Skeletal muscle satellite cell (primary cell): ENCODE measurements at regions not wholly inside any gene's neighbourhood (a gene's known extent, or its start where the extent isn't known, plus 50 kb on each side); places are given as distances from the start of the nearest gene placed in this dataset.

ENCODE experiments used
- H3K27me3 ChIP-seq: 2 replicates; pipeline ENCODE4 v1.7.0; 2013; ENCODE audit warnings: low read length; ENCODE audit not compliant: control insufficient read depth, insufficient read depth
- H3K36me3 ChIP-seq: 2 replicates; pipeline ENCODE4 v1.7.0; 2013; ENCODE audit warnings: mild to moderate bottlenecking, control low read depth, low read length; ENCODE audit not compliant: insufficient read depth
- H3K4me1 ChIP-seq: 2 replicates; pipeline ENCODE4 v1.7.0; 2013; ENCODE audit warnings: low read length; ENCODE audit not compliant: control insufficient read depth, insufficient read depth
- H3K4me2 ChIP-seq: 2 replicates; pipeline ENCODE4 v1.7.0; 2013; ENCODE audit warnings: mild to moderate bottlenecking, low read length
- H3K4me3 ChIP-seq: 2 replicates; pipeline ENCODE4 v1.7.0; 2013; ENCODE audit warnings: low read length
- H3K9ac ChIP-seq: 2 replicates; pipeline ENCODE4 v1.7.0; 2013; ENCODE audit warnings: mild to moderate bottlenecking, low read depth, low read length, moderate library complexity
- H3K9me3 ChIP-seq: replicated peaks from 2 replicates; pipeline ENCODE4 v1.7.0; 2013; ENCODE audit warnings: mild to moderate bottlenecking, control low read depth, low read length

- Histone ChIP-seq H3K27me3 (no peaks in the 10 kb centered on the region), H3K9ac (no peak overlapping the region), H3K36me3 (no peaks in the 10 kb centered on the region), H3K4me3 (no peak overlapping the region), H3K4me1 (no peaks in the 10 kb centered on the region), H3K4me2 (no peak overlapping the region), H3K9me3 (no peaks in the 10 kb centered on the region)
Observed at GRCh38 chr2:195472501-195473234, 184.4 kb upstream of the SLC39A10 start.

GRCh38 chr2:195471807-195472206 lies 185.2 kb upstream of the SLC39A10 start:
- H3K4me1 ChIP-seq, result no peaks in the 10 kb centered on the region
- no peak overlapping the region for H3K4me3 ChIP-seq
- no peak overlapping the region for H3K4me2 ChIP-seq
- no peak overlapping the region for H3K9ac ChIP-seq
- H3K36me3 ChIP-seq, result no peaks in the 10 kb centered on the region
- no peaks in the 10 kb centered on the region for H3K27me3 ChIP-seq
- H3K9me3 ChIP-seq, result no peaks in the 10 kb centered on the region

DNA sequence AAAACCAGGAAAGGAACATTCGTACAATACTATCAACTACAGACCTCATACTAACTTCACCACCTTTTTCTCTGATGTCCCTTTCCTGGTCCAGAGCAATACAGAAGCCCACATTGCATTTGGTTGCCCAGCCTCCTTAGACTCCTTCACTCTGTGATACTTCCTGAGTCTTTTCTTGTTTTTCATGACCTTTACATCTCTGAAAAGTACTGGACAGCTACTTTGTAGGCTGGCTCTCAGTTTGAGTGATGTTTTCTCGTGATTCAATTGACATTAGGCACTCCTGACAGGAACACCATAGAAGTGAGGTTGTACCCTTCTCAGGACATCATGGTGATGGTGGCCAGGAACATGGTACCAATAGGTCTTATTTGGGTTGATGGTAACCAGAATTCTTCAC lies 185.9 kb upstream of the SLC39A10 start:
- Histone ChIP-seq H3K27me3 (no peaks in the 10 kb centered on the region), H3K36me3 (no peaks in the 10 kb centered on the region), H3K9ac (no peak overlapping the region), H3K4me1 (no peaks in the 10 kb centered on the region), H3K4me3 (no peak overlapping the region), H3K4me2 (no peak overlapping the region), H3K9me3 (no peaks in the 10 kb centered on the region)

DNA sequence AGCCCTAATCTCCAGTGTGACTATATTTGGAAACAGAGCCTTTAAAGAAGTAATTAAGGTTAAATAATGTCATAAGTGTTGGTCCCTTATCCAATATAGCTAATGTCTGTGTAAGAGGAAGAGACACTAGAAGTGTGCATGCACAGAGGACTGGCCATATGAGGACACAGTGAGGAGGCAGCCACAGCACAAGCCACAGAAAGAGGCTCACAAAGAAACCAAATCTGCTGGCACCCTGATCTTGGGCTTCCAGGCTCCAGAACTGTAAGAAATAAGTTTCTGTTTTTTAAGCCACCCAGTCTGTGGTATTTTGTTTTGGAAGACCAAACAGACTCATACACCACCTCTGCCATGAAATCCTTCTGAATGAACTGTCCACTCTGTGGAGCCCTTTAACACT lies 186.4 kb upstream of the SLC39A10 start:
- H3K9me3 ChIP-seq, result no peaks in the 10 kb centered on the region
- no peak overlapping the region for H3K4me2 ChIP-seq
- H3K27me3 ChIP-seq, result no peaks in the 10 kb centered on the region
- no peak overlapping the region for H3K4me3 ChIP-seq
- H3K36me3 ChIP-seq, result no peaks in the 10 kb centered on the region
- no peak overlapping the region for H3K9ac ChIP-seq
- H3K4me1 ChIP-seq, result no peaks in the 10 kb centered on the region

- no peaks in the 10 kb centered on the region for H3K27me3 ChIP-seq
Observed at GRCh38 chr2:195468771-195469170, 188.3 kb upstream of the SLC39A10 start.

GRCh38 chr2:195466427-195466826 lies 190.6 kb upstream of the SLC39A10 start:
- H3K4me2 ChIP-seq, result no peak overlapping the region
- no peaks in the 10 kb centered on the region for H3K36me3 ChIP-seq
- no peak overlapping the region for H3K4me3 ChIP-seq
- no peaks in the 10 kb centered on the region for H3K4me1 ChIP-seq
- no peak overlapping the region for H3K9ac ChIP-seq
- no peaks in the 10 kb centered on the region for H3K27me3 ChIP-seq
- no peaks in the 10 kb centered on the region for H3K9me3 ChIP-seq

More at GRCh38 chr2:195468771-195469170, 188.3 kb upstream of the SLC39A10 start:
- no peak overlapping the region for H3K4me3 ChIP-seq
- no peaks in the 10 kb centered on the region for H3K4me1 ChIP-seq
- H3K36me3 ChIP-seq, result no peaks in the 10 kb centered on the region
- no peaks in the 10 kb centered on the region for H3K9me3 ChIP-seq
- H3K9ac ChIP-seq, result no peak overlapping the region
- H3K4me2 ChIP-seq, result no peak overlapping the region

DNA sequence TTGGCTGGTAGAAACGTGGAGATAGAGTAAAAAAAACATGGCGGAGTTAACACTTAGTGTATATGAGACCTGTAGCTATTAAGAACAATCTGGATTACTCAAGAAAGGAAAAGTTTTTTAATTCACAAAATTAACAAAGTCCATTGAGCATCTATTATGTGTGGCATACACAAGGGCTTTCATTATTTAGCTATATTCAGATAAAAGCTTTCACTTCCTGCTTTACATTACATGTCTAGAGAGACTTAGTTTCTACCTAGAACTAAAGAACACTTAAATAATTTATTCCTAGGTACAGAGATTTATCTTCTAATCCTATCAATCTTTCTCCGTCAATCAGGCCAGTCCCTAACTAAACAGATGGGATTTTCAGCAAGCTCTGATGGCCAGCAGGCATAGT lies 196.0 kb upstream of the SLC39A10 start:
- no peaks in the 10 kb centered on the region for H3K36me3 ChIP-seq
- no peak overlapping the region for H3K4me2 ChIP-seq
- H3K9me3 ChIP-seq, result no peaks in the 10 kb centered on the region
- H3K4me1 ChIP-seq, result peaks cover 4% of the 10 kb centered on the region
- no peak overlapping the region for H3K4me3 ChIP-seq
- H3K27me3 ChIP-seq, result no peaks in the 10 kb centered on the region
- no peak overlapping the region for H3K9ac ChIP-seq

DNA sequence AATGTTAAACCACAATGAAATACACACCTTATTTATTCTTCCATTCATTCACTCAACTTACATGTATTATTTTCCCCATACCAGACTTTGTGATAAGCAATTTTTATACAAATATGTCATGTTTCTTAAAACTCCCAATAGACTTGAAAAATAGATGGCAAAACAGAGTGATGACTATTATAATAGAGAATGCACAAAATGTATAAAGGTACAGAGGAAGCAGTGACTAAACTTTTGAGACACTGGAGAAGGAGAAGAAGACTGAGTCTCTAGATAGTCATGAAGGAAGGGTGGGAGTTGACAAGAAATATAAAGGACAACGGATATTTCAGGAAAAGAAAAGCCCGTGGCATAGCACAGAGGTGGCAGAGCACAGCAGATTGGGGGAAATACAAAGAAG lies 198.1 kb upstream of the SLC39A10 start:
- Histone ChIP-seq H3K4me1 (peaks cover 4% of the 10 kb centered on the region), H3K9me3 (no peaks in the 10 kb centered on the region), H3K4me3 (no peak overlapping the region), H3K36me3 (no peaks in the 10 kb centered on the region), H3K9ac (no peak overlapping the region), H3K27me3 (no peaks in the 10 kb centered on the region), H3K4me2 (no peak overlapping the region)

GRCh38 chr2:195457873-195458272 lies 199.2 kb upstream of the SLC39A10 start:
- Histone ChIP-seq H3K4me1 (peaks cover 4% of the 10 kb centered on the region), H3K9ac (no peak overlapping the region), H3K4me3 (no peak overlapping the region), H3K9me3 (no peaks in the 10 kb centered on the region), H3K27me3 (no peaks in the 10 kb centered on the region), H3K4me2 (no peak overlapping the region), H3K36me3 (no peaks in the 10 kb centered on the region)

DNA sequence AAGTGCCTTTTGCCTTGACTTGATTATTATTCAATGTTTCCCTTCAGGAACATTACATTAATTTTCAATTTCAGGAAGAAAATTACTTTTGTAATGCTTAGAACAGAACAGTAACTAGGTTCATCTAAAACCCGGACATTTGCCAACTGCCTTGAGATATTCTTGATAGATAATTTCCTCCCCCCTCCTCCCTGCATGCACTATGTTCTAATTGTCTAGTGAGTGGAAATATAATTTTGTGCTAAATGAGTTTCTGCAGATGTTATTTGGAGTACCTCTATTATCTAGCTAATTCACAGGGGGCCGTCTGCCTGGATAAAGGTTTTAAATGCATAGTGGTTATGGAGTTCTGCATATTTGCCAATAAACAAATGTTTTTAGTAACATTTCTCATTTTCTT lies 200.3 kb upstream of the SLC39A10 start:
- H3K9ac ChIP-seq, result no peak overlapping the region

DNA sequence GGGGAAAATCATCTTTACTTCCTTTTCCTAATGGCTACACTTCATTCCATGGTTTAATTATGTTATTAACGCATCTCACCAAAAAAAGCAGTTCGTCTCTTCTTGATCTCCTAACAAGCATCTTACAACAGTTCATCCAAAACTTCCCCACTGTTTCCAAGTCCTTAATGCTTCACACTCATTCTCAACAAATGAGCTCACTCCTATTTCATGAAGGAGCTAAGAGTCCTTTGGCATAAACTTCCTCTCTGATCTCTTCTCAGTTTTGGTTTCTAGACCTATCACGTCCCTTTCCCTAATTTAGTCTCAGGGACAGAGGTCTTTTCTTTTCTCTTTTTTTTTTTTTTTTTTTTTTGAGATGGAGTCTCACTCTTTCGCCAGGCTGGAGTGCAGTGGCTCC lies 205.9 kb upstream of the SLC39A10 start:
- H3K9me3 ChIP-seq, result no peaks in the 10 kb centered on the region
- H3K4me3 ChIP-seq, result no peak overlapping the region
- no peaks in the 10 kb centered on the region for H3K4me1 ChIP-seq
- no peaks in the 10 kb centered on the region for H3K36me3 ChIP-seq
- H3K9ac ChIP-seq, result no peak overlapping the region
- H3K4me2 ChIP-seq, result no peak overlapping the region
- H3K27me3 ChIP-seq, result no peaks in the 10 kb centered on the region

More for the DNA sequence above, 200.3 kb upstream of the SLC39A10 start:
- H3K4me3 ChIP-seq, result no peak overlapping the region
- no peaks in the 10 kb centered on the region for H3K36me3 ChIP-seq
- no peak overlapping the region for H3K4me2 ChIP-seq
- peaks cover 4% of the 10 kb centered on the region for H3K4me1 ChIP-seq
- H3K27me3 ChIP-seq, result no peaks in the 10 kb centered on the region
- no peaks in the 10 kb centered on the region for H3K9me3 ChIP-seq

GRCh38 chr2:195450552-195451113 lies 206.4 kb upstream of the SLC39A10 start:
- no peaks in the 10 kb centered on the region for H3K27me3 ChIP-seq
- H3K4me3 ChIP-seq, result no peak overlapping the region
- no peak overlapping the region for H3K4me2 ChIP-seq
- no peak overlapping the region for H3K9ac ChIP-seq
- H3K36me3 ChIP-seq, result no peaks in the 10 kb centered on the region
- no peaks in the 10 kb centered on the region for H3K9me3 ChIP-seq
- peaks cover under 1% of the 10 kb centered on the region for H3K4me1 ChIP-seq
